ENCODE measurements at regions not wholly inside any gene's neighbourhood (a gene's known extent, or its start where the extent isn't known, plus 50 kb on each side); places are given as distances from the start of the nearest gene placed in this dataset.

DNA sequence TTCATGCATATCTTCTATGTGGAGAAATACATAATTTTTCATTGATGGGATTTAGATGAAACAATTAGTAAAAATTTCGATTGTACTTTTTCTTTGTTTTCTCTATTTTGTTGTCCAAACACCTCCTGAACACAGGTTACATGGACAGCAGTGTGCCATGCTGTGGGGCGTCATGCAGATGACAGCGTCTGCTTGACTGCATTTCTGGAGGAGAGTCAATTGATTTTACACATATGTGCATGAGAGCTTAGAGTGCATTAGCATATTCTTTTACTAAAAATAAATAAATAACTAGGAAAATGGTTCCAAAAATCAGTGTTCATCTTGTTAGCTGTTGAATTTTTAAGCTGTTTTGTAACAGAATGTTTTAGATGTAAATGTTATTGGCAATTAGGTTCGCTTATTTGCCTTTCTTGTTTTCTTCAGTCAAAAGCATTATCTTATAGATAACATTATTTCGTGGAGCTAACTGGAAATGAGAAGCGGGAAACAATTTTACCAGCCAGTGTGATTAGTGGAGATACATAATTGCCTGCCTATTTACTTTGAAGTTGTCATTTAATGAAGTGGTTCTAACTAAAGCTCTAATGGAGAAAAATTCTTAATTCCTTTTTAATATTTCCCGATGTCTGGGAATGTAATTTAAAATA, 82.7 kb upstream of the VGLL3 start:
- Histone ChIP-seq H3K27me3 (peaks cover 5% of the 10 kb centered on the region), H3K4me1 (ENCODE audit: control insufficient read depth in 1 of 2, insufficient read depth in 1 of 2, low read depth in 1 of 2, low read length in 1 of 2) (no peaks in the 10 kb centered on the region), H3K4me3 (ENCODE audit: low read depth in 1 of 2, low read length in 1 of 2) (no peak overlapping the region), H3K36me3 (no peaks in the 10 kb centered on the region), H3K27ac (no peak overlapping the region), H3K9me3 (no peaks in the 10 kb centered on the region)
- TF ChIP-seq, protein P1, sequence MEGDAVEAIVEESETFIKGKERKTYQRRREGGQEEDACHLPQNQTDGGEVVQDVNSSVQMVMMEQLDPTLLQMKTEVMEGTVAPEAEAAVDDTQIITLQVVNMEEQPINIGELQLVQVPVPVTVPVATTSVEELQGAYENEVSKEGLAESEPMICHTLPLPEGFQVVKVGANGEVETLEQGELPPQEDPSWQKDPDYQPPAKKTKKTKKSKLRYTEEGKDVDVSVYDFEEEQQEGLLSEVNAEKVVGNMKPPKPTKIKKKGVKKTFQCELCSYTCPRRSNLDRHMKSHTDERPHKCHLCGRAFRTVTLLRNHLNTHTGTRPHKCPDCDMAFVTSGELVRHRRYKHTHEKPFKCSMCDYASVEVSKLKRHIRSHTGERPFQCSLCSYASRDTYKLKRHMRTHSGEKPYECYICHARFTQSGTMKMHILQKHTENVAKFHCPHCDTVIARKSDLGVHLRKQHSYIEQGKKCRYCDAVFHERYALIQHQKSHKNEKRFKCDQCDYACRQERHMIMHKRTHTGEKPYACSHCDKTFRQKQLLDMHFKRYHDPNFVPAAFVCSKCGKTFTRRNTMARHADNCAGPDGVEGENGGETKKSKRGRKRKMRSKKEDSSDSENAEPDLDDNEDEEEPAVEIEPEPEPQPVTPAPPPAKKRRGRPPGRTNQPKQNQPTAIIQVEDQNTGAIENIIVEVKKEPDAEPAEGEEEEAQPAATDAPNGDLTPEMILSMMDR (IDR thresholded peaks at IDR 0.05) = no peak

DNA sequence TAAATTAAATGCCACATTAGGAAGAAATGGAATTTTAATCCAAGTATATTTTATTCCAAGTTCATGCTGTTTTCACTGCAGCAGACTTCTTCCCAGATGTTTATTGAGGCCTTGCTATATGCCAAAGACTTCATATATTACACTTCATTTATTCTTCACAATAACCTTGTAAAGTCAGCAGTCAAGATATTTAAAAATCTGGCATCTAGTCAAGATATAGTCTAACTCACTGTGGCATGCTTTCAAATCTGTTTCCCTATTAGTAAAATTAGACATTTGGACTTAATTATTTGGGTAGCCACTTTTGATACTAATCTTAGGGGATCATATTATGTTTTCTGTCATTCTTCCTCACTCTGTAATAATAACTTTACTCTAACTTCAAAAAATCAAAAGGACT, 81.5 kb upstream of the VGLL3 start:
- H3K9me3 ChIP-seq = no peaks in the 10 kb centered on the region
- TF ChIP-seq, protein P1 (IDR thresholded peaks at IDR 0.05) = no peak
- H3K27ac ChIP-seq = no peak overlapping the region
- H3K4me3 ChIP-seq (ENCODE audit: low read depth in 1 of 2, low read length in 1 of 2) = no peak overlapping the region
- no peaks in the 10 kb centered on the region for H3K36me3 ChIP-seq
- H3K27me3 ChIP-seq = peaks cover 5% of the 10 kb centered on the region
- no peaks in the 10 kb centered on the region for H3K4me1 ChIP-seq (ENCODE audit: control insufficient read depth in 1 of 2, insufficient read depth in 1 of 2, low read depth in 1 of 2, low read length in 1 of 2)

DNA sequence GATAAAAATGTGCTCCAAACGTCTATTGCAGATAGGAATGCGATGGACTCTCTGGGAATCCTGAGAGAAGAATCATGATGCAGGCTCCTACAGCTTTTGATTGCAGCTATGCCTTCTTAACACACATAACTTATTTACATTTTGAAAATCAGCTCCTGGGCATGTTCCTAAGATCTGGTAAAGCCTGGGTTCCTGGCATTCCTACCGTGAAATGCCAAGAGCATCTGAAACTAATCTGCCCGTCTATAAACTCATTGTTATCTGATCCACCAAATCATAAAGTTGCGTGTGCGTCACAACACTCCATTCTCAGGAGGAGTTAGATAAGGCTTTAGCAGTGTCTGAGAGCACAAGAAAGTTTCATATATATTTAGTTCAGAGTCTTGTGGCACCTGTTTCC, 79.0 kb upstream of the VGLL3 start:
- H3K4me3 ChIP-seq (ENCODE audit: low read depth in 1 of 2, low read length in 1 of 2) = no peak overlapping the region
- H3K27ac ChIP-seq = no peak overlapping the region
- H3K36me3 ChIP-seq = no peaks in the 10 kb centered on the region
- no peaks in the 10 kb centered on the region for H3K4me1 ChIP-seq (ENCODE audit: control insufficient read depth in 1 of 2, insufficient read depth in 1 of 2, low read depth in 1 of 2, low read length in 1 of 2)
- TF ChIP-seq, protein P1 (IDR thresholded peaks at IDR 0.05) = no peak
- H3K27me3 ChIP-seq = peaks cover 5% of the 10 kb centered on the region
- no peaks in the 10 kb centered on the region for H3K9me3 ChIP-seq

DNA sequence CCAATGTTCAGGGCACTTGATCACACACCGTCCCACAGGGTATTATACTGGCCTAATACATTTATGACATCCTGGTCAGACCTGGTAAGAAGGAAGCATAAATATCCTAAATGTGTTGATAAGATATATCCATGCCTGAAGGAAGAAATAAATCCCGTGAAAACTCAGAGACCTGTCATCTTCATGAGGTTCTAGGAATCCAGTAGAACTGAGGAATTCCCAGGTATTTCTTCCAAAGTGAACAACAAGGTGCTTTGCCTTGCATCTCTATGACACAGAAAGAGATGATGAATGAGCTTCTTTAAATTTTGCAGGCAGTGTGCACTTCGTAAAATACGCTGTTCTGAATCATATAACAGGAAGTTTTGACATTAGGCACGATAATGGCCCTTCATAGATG, 78.1 kb upstream of the VGLL3 start:
- H3K9me3 ChIP-seq = no peaks in the 10 kb centered on the region
- H3K36me3 ChIP-seq = no peaks in the 10 kb centered on the region
- TF ChIP-seq, protein P1 (IDR thresholded peaks at IDR 0.05) = no peak
- H3K4me3 ChIP-seq (ENCODE audit: low read depth in 1 of 2, low read length in 1 of 2) = no peak overlapping the region
- peaks cover 5% of the 10 kb centered on the region for H3K27me3 ChIP-seq
- no peak overlapping the region for H3K27ac ChIP-seq
- no peaks in the 10 kb centered on the region for H3K4me1 ChIP-seq (ENCODE audit: control insufficient read depth in 1 of 2, insufficient read depth in 1 of 2, low read depth in 1 of 2, low read length in 1 of 2)

DNA sequence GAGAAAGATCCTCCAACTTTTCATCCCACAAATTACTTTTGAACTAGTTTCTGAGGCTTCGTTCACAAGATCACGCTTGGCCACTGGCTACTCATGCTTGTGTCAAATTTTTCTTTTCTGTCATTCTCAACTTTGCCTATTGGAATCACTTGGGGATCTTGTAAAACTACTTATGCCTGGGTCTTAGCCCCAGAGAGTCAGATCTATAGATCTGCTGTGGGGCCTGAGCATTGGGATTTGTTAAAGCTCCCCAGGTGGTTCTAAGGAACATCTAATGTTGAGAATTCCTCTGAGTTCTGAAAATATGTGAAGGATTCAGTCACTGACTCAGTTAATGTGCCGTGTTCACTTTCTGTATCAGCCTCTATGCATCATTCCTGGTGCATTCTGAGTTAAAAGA, 71.7 kb upstream of the VGLL3 start:
- Histone ChIP-seq H3K27ac (no peak overlapping the region), H3K9me3 (no peaks in the 10 kb centered on the region), H3K4me3 (ENCODE audit: low read depth in 1 of 2, low read length in 1 of 2) (no peak overlapping the region), H3K36me3 (no peaks in the 10 kb centered on the region), H3K4me1 (ENCODE audit: control insufficient read depth in 1 of 2, insufficient read depth in 1 of 2, low read depth in 1 of 2, low read length in 1 of 2) (no peaks in the 10 kb centered on the region), H3K27me3 (no peaks in the 10 kb centered on the region)
- TF ChIP-seq, protein P1 (IDR thresholded peaks at IDR 0.05) = no peak
